GM12878 (cell line): ENCODE measurements at regions not wholly inside any gene's neighbourhood (a gene's known extent, or its start where the extent isn't known, plus 50 kb on each side); places are given as distances from the start of the nearest gene placed in this dataset.

ENCODE experiments used
- ATAC-seq: fragments of 200-7000 bp; cut with Tn5 transposase; 3 replicates; pipeline ENCODE4 v1.9.1; 2020; ENCODE audit warnings: mild to moderate bottlenecking, moderate library complexity
- BruUV-seq: library from RNA; stranded (reverse); fragments of 400-500 nt; replicated peaks from 2 replicates; lab custom pipeline; 2021; lab: Mats Ljungman, UMichigan
- CTCF ChIA-PET: fragments of 300-600 bp; sonication (Branson Sonifier 250); formaldehyde crosslinking; extraction: SDS; loops from one replicate; lab custom pipeline; 2021; ENCODE audit warnings: inconsistent platforms; lab: Yijun Ruan, JAX
- POLR2A ChIA-PET: fragments of 350-600 bp; formaldehyde crosslinking; extraction: SDS; loops from one replicate; lab custom pipeline; 2021; ENCODE audit warnings: inconsistent platforms; lab: Charles Lee
- RAD21 ChIA-PET: fragments of 300-600 bp; sonication (Branson Sonifier 250); formaldehyde crosslinking; loops from one replicate; lab custom pipeline; 2023; ENCODE audit warnings: antibody characterized with exemption; ENCODE audit not compliant: unreplicated experiment; lab: Charles Lee
- SMC1A ChIA-PET: fragments of 300-600 bp; sonication (Branson Sonifier 250); formaldehyde crosslinking; loops from one replicate; lab custom pipeline; 2023; ENCODE audit not compliant: unreplicated experiment, uncharacterized antibody; lab: Charles Lee
- DNase-seq: peaks from one replicate; pipeline ENCODE4 v3.0.0-alpha.2; 2011; ENCODE audit warnings: low read depth, low spot score
- FAIRE-seq: peaks from 3 replicates; lab custom pipeline; 2011; peaks lifted over from hg19 to GRCh38; lab: Jason Lieb, UNC
- H2AFZ ChIP-seq: 2 replicates; pipeline ENCODE4 v1.6.0; 2011; ENCODE audit warnings: low read depth, low read length, control low read depth; ENCODE audit not compliant: control insufficient read depth
- H3K27ac ChIP-seq: 2 replicates; pipeline ENCODE4 v1.5.1; 2011; ENCODE audit warnings: control low read depth; ENCODE audit not compliant: control insufficient read depth, insufficient read depth
- H3K27me3 ChIP-seq, 2 experiments: replicated peaks in 1 of 2; 2 replicates each; pipeline versions ENCODE4 v1.6.0 to v1.6.1; 2011; ENCODE audit warnings: low read length in 1 of 2; ENCODE audit not compliant: control insufficient read depth in 2 of 2, insufficient read depth in 2 of 2
- H3K36me3 ChIP-seq, 2 experiments: 2 replicates each; pipeline ENCODE4 v1.5.1; 2011; ENCODE audit warnings: low read length in 1 of 2; ENCODE audit not compliant: control insufficient read depth in 2 of 2, insufficient read depth in 2 of 2
- H3K4me1 ChIP-seq: 2 replicates; pipeline ENCODE4 v1.6.1; 2011; ENCODE audit warnings: mild to moderate bottlenecking, low read length, moderate library complexity, mixed read lengths; ENCODE audit not compliant: control insufficient read depth, insufficient read depth
- H3K4me2 ChIP-seq: 2 replicates; pipeline ENCODE4 v1.6.0; 2011; ENCODE audit warnings: control low read depth; ENCODE audit not compliant: control insufficient read depth, insufficient read depth
- H3K4me3 ChIP-seq: fragments of 200-600 bp; sonication (generic); 2 replicates; pipeline ENCODE4 v1.5.1; 2016
- H3K79me2 ChIP-seq: 2 replicates; pipeline ENCODE4 v1.6.0; 2011; ENCODE audit warnings: low read length; ENCODE audit not compliant: control insufficient read depth, insufficient read depth
- H3K9ac ChIP-seq: 2 replicates; pipeline ENCODE4 v1.8.0; 2011; ENCODE audit warnings: low read length, control low read depth, mixed read lengths; ENCODE audit not compliant: control insufficient read depth, insufficient read depth
- H3K9me3 ChIP-seq: replicated peaks from 3 replicates; pipeline ENCODE4 v1.5.1; 2011; ENCODE audit warnings: mild to moderate bottlenecking, low read length; ENCODE audit not compliant: control insufficient read depth, insufficient read depth
- H4K20me1 ChIP-seq: 2 replicates; pipeline ENCODE4 v1.6.0; 2011; ENCODE audit not compliant: control insufficient read depth, insufficient read depth
- IKZF1 ChIP-seq: fragments of 450-650 bp; conservative IDR thresholded peaks from 2 replicates; pipeline ENCODE4 v1.6.1; 2017; ENCODE audit warnings: antibody characterized with exemption, mild to moderate bottlenecking
- WRNIP1 ChIP-seq: IDR thresholded peaks from 2 replicates; pipeline ENCODE4 v1.6.1; 2011; ENCODE audit warnings: low read depth, low read length, improper control_type of control experiment, borderline replicate concordance
- ZNF384 ChIP-seq: IDR thresholded peaks from 2 replicates; pipeline ENCODE4 v1.6.1; 2012; ENCODE audit warnings: low read depth, mild to moderate bottlenecking, low read length, improper control_type of control experiment, borderline replicate concordance
- WGBS: methylation state at CpG from one replicate; pipeline ENCODE4 v1.1.6; 2016; ENCODE audit warnings: low lambda C conversion rate; ENCODE audit not compliant: insufficient replicate concordance, insufficient coverage; ENCODE audit errors: missing lambda C conversion rate; 5-methylcytosine and 5-hydroxymethylcytosine counted together
- in situ Hi-C: fragments of 300-500 bp; cut with MboI; formaldehyde crosslinking; loops from 9 replicates; pipeline ENCODE4 v1.14.3; 2018; ENCODE audit warnings: mixed read lengths
- intact Hi-C: fragments of 100-400 bp; cut with micrococcal nuclease; formaldehyde crosslinking; loops from one replicate; pipeline ENCODE4 v1.14.2; 2022; ENCODE audit not compliant: unreplicated experiment
- TF ChIP-seq, protein P1 (sequence below): fragments of 450-650 bp; IDR thresholded peaks from 2 replicates; pipeline ENCODE4 v1.6.1; 2017; ENCODE audit warnings: mild to moderate bottlenecking, low read depth, inconsistent platforms; ENCODE audit not compliant: poor library complexity, severe bottlenecking

DNA sequence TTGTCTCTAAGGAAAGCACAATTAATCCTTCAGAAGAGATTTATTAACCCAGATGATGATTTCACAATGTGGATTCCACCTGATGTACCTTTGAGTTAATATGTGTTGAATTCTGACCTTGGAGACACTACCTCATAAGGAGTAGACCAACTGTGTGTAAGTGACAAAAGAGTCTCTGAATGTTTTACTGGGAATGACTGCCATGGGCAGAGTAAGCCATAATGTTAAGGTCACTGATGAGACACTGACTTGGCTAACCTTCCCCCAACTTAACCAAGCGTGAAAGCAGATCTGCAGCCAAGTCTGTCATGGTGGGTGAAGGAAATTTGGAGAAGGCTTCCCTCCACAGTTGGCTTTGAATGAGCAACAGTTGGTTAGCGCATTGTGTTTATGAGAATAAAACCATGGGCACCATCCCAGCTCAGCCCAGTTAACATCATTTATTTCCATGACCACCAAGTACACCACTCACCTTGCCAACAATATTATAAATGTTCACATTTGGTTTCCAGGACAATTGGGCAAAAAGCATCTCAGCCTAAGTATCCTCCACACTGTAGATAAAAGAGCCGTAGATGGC is 618.5 kb downstream of the KCNJ2 start:
- in situ Hi-C loops: no loop called here
- Histone ChIP-seq H3K9ac (no peak overlapping the region), H3K36me3 (no peaks in the 10 kb centered on the region), H4K20me1 (no peaks in the 10 kb centered on the region), H3K4me1 (no peaks in the 10 kb centered on the region), H3K4me2 (no peak overlapping the region), H3K9me3 (no peaks in the 10 kb centered on the region), H3K4me3 (no peak overlapping the region), H3K79me2 (no peaks in the 10 kb centered on the region), H3K27me3 (no peaks in the 10 kb centered on the region), H3K27ac (no peak overlapping the region), H2AFZ (no peak overlapping the region)
- ATAC-seq (no peak), FAIRE-seq (no peak), DNase-seq (no peak)
- TF ChIP-seq, protein P1, sequence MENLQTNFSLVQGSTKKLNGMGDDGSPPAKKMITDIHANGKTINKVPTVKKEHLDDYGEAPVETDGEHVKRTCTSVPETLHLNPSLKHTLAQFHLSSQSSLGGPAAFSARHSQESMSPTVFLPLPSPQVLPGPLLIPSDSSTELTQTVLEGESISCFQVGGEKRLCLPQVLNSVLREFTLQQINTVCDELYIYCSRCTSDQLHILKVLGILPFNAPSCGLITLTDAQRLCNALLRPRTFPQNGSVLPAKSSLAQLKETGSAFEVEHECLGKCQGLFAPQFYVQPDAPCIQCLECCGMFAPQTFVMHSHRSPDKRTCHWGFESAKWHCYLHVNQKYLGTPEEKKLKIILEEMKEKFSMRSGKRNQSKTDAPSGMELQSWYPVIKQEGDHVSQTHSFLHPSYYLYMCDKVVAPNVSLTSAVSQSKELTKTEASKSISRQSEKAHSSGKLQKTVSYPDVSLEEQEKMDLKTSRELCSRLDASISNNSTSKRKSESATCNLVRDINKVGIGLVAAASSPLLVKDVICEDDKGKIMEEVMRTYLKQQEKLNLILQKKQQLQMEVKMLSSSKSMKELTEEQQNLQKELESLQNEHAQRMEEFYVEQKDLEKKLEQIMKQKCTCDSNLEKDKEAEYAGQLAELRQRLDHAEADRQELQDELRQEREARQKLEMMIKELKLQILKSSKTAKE: no peak
- TF ChIP-seq IKZF1 (no peak), ZNF384 (no peak)
- 45% methylated on average over 3 of the region's 3 CpGs for WGBS
- SMC1A ChIA-PET: no interaction called here
- no TSS peak for BruUV-seq
- RAD21 ChIA-PET: no interaction called here
- POLR2A ChIA-PET: no interaction called here
- intact Hi-C loops: no loop called here
- CTCF ChIA-PET: no interaction called here

- no peak overlapping the region for H3K9ac ChIP-seq
- ChIA-PET SMC1A (no interaction called here), RAD21 (no interaction called here), POLR2A (no interaction called here), CTCF (no interaction called here)
- WGBS: 46% methylated on average over 5 of the region's 5 CpGs
- no peak for ATAC-seq
- H3K79me2 ChIP-seq: no peaks in the 10 kb centered on the region
- TF ChIP-seq WRNIP1: no peak
- H2AFZ ChIP-seq: no peak overlapping the region
- DNase-seq: no peak
- H3K4me2 ChIP-seq: no peak overlapping the region
- intact Hi-C loops: no loop called here
- no peaks in the 10 kb centered on the region for H3K36me3 ChIP-seq
- H3K4me3 ChIP-seq: no peak overlapping the region
- no peak for FAIRE-seq
- no TSS peak for BruUV-seq
- no peaks in the 10 kb centered on the region for H3K27me3 ChIP-seq
- H4K20me1 ChIP-seq: no peaks in the 10 kb centered on the region
- H3K27ac ChIP-seq: no peak overlapping the region
- no peaks in the 10 kb centered on the region for H3K4me1 ChIP-seq
- in situ Hi-C loops: no loop called here
- no peaks in the 10 kb centered on the region; the same call in 2 of the 3 replicates for H3K9me3 ChIP-seq
These were observed 622.6 kb downstream of the KCNJ2 start for GRCh38 chr17:70791748-70792443.
